ENCODE measurements at regions not wholly inside any gene's neighbourhood (a gene's known extent, or its start where the extent isn't known, plus 50 kb on each side); places are given as distances from the start of the nearest gene placed in this dataset.

- TF ChIP-seq E2F8 (IDR thresholded peaks at IDR 0.05; ENCODE audit: low read depth, partially characterized antibody) (no peak), IKZF2 (IDR thresholded peaks at IDR 0.05) (no peak), RCOR1 (conservative IDR thresholded peaks at IDR 0.05; ENCODE audit: low read depth, low read length) (no peak), HDGF (IDR thresholded peaks at IDR 0.05) (no peak), CEBPZ (IDR thresholded peaks at IDR 0.05; ENCODE audit: low read depth, low read length) (no peak), BMI1 (IDR thresholded peaks at IDR 0.05; ENCODE audit: borderline replicate concordance) (no peak), HDAC6 (IDR thresholded peaks at IDR 0.05; ENCODE audit: unreplicated experiment) (no peak), BCL3 (IDR thresholded peaks at IDR 0.05; ENCODE audit: borderline replicate concordance, insufficient read depth, low read depth, low read length, poor library complexity, severe bottlenecking) (no peak)
These were observed 76.1 kb upstream of the HSF2 start (continued) for GRCh38 chr6:122323361-122323760.

All from GM12878 (cell line).